ENCODE measurements at regions not wholly inside any gene's neighbourhood (a gene's known extent, or its start where the extent isn't known, plus 50 kb on each side); places are given as distances from the start of the nearest gene placed in this dataset.
"Not testable (repeated sequence)": the region's sequence is repeated elsewhere in the genome, so short reads cannot be mapped to it uniquely, and the experiment has no call there.

DNA sequence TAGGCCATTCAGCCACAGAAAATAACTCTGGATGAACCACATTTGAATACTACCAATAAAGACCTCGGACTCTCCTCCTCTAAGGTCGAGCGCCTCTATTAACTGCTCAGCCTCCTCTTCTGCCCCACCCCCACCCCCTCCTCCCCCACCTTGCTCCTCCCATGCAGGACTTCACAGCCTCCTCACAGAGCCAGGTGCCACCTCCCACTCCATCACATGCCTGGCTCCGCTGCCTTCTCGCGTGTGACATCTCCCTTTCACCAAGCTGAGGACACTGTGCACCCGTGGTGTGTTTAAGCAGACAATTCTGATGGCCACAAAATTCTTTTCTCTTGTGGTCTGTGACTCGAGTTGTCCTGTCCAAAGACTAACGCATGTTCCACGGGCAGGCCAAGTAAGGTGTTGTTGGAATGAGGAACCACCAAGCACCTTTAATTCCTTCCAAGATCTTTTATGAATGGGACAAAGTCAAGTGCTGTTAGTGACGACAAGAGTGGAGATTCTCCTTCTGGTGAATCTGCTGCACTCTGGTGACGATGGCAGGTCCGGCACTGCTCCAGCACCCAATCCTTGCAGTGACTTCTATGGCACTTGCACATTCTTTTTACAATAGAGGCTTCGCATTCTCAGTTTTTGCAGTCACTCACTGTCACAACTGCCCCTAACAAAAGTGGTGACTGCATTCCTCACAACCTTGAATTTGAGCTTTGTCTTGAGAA is 113.1 kb downstream of the GTF2IRD2B start:
- TF ChIP-seq, protein P1, sequence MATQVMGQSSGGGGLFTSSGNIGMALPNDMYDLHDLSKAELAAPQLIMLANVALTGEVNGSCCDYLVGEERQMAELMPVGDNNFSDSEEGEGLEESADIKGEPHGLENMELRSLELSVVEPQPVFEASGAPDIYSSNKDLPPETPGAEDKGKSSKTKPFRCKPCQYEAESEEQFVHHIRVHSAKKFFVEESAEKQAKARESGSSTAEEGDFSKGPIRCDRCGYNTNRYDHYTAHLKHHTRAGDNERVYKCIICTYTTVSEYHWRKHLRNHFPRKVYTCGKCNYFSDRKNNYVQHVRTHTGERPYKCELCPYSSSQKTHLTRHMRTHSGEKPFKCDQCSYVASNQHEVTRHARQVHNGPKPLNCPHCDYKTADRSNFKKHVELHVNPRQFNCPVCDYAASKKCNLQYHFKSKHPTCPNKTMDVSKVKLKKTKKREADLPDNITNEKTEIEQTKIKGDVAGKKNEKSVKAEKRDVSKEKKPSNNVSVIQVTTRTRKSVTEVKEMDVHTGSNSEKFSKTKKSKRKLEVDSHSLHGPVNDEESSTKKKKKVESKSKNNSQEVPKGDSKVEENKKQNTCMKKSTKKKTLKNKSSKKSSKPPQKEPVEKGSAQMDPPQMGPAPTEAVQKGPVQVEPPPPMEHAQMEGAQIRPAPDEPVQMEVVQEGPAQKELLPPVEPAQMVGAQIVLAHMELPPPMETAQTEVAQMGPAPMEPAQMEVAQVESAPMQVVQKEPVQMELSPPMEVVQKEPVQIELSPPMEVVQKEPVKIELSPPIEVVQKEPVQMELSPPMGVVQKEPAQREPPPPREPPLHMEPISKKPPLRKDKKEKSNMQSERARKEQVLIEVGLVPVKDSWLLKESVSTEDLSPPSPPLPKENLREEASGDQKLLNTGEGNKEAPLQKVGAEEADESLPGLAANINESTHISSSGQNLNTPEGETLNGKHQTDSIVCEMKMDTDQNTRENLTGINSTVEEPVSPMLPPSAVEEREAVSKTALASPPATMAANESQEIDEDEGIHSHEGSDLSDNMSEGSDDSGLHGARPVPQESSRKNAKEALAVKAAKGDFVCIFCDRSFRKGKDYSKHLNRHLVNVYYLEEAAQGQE (IDR thresholded peaks at IDR 0.05; ENCODE audit: insufficient read depth in 1 of 2, low read depth in 2 of 2, low read length in 1 of 2) = not testable (repeated sequence)
- TF ChIP-seq, protein P2, sequence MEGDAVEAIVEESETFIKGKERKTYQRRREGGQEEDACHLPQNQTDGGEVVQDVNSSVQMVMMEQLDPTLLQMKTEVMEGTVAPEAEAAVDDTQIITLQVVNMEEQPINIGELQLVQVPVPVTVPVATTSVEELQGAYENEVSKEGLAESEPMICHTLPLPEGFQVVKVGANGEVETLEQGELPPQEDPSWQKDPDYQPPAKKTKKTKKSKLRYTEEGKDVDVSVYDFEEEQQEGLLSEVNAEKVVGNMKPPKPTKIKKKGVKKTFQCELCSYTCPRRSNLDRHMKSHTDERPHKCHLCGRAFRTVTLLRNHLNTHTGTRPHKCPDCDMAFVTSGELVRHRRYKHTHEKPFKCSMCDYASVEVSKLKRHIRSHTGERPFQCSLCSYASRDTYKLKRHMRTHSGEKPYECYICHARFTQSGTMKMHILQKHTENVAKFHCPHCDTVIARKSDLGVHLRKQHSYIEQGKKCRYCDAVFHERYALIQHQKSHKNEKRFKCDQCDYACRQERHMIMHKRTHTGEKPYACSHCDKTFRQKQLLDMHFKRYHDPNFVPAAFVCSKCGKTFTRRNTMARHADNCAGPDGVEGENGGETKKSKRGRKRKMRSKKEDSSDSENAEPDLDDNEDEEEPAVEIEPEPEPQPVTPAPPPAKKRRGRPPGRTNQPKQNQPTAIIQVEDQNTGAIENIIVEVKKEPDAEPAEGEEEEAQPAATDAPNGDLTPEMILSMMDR (IDR thresholded peaks at IDR 0.05) = not testable (repeated sequence)
- not testable (repeated sequence) for TF ChIP-seq POLR2AphosphoS5 (IDR thresholded peaks at IDR 0.05; ENCODE audit: low read depth, low read length); SIN3A (IDR thresholded peaks at IDR 0.05; ENCODE audit: borderline replicate concordance, insufficient read depth, low read depth, low read length)
